ENCODE measurements at regions not wholly inside any gene's neighbourhood (a gene's known extent, or its start where the extent isn't known, plus 50 kb on each side); places are given as distances from the start of the nearest gene placed in this dataset.
A peak's percentile ranks its signal among the peaks of the same experiment; 100 is the strongest.

DNA sequence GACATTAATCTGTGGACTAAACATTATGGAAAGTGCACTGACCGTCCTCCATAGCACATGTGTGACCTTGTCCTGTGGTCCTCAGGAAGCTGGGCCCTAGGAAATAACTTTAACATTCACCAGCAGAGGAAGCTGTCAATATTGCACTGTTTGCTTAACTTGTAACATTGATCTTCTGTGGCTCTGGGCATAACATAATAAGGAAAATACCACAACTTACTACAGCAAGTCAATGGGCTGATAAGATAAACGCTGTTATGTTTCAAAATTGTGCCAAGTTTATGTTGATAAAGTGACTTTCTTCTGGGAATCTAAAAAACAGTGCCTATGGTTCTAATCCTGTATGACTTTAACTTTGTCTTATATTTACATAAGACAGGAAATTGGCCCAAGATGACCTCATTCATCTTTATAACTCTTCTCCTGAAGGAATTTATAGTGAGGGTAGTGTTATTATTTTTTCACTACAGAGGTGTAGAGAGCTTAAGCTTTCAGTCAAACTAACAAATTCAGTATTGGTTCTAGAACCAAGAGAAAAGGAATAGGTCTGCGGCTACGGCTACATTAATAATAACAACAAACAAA is 113.7 kb upstream of the MAP4K3 start (continued):
- TF ChIP-seq ZNF564 (CRISPR knock-in tag; IDR thresholded peaks at IDR 0.05) (peak; percentile 80; the same call in 1 of the 2 replicates), ZNF672 (CRISPR knock-in tag; IDR thresholded peaks at IDR 0.05) (no peak), U2AF1 (optimal IDR thresholded peaks at IDR 0.05; ENCODE audit: low read depth, low read length) (no peak), RARG (CRISPR knock-in tag; IDR thresholded peaks at IDR 0.05; ENCODE audit: low read depth) (no peak), HIVEP1 (CRISPR knock-in tag; IDR thresholded peaks at IDR 0.05) (no peak), CHD2 (IDR thresholded peaks at IDR 0.05; ENCODE audit: low read depth, low read length) (no peak), ZNF274 (CRISPR knock-in tag; IDR thresholded peaks at IDR 0.05) (no peak; the same call in 1 of the 2 replicates), ZNF264 (CRISPR knock-in tag; IDR thresholded peaks at IDR 0.05) (peak; percentile 98), GATAD1 (CRISPR knock-in tag; IDR thresholded peaks at IDR 0.05) (peak; percentile 79), PHF20 (CRISPR knock-in tag; IDR thresholded peaks at IDR 0.05) (no peak), ZHX2 (IDR thresholded peaks at IDR 0.05; ENCODE audit: low read depth) (peak; percentile 85), ZHX2 (CRISPR knock-in tag; IDR thresholded peaks at IDR 0.05; ENCODE audit: borderline replicate concordance) (peak; percentile 94; the same call in 1 of the 2 replicates), ZNF121 (CRISPR knock-in tag; IDR thresholded peaks at IDR 0.05) (peak; percentile 60; the same call in 1 of the 2 replicates), PRMT3 (CRISPR knock-in tag; IDR thresholded peaks at IDR 0.05; ENCODE audit: borderline replicate concordance, low read depth) (0 out of 2 replicates have a peak, but pooled peaks have one; percentile 58), FOXM1 (CRISPR knock-in tag; IDR thresholded peaks at IDR 0.05) (peak; percentile 85; the same call in 1 of the 2 replicates), NFKB2 (CRISPR knock-in tag; IDR thresholded peaks at IDR 0.05; ENCODE audit: borderline replicate concordance) (no peak), ZNF501 (CRISPR knock-in tag; IDR thresholded peaks at IDR 0.05) (no peak), CREB3 (CRISPR knock-in tag; IDR thresholded peaks at IDR 0.05) (no peak), ZNF451 (CRISPR knock-in tag; IDR thresholded peaks at IDR 0.05) (no peak; the same call in 1 of the 2 replicates)
- TF ChIP-seq, protein P1, sequence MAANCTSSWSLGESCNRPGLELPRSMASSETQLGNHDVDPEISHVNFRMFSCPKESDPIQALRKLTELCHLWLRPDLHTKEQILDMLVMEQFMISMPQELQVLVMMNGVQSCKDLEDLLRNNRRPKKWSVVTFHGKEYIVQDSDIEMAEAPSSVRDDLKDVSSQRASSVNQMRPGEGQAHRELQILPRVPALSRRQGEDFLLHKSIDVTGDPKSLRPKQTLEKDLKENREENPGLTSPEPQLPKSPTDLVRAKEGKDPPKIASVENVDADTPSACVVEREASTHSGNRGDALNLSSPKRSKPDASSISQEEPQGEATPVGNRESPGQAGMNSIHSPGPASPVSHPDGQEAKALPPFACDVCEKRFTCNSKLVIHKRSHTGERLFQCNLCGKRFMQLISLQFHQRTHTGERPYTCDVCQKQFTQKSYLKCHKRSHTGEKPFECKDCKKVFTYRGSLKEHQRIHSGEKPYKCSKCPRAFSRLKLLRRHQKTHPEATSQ (CRISPR knock-in tag; IDR thresholded peaks at IDR 0.05; ENCODE audit: borderline replicate concordance), result peak; percentile 80; the same call in 1 of the 2 replicates
- TF ChIP-seq, protein P2, sequence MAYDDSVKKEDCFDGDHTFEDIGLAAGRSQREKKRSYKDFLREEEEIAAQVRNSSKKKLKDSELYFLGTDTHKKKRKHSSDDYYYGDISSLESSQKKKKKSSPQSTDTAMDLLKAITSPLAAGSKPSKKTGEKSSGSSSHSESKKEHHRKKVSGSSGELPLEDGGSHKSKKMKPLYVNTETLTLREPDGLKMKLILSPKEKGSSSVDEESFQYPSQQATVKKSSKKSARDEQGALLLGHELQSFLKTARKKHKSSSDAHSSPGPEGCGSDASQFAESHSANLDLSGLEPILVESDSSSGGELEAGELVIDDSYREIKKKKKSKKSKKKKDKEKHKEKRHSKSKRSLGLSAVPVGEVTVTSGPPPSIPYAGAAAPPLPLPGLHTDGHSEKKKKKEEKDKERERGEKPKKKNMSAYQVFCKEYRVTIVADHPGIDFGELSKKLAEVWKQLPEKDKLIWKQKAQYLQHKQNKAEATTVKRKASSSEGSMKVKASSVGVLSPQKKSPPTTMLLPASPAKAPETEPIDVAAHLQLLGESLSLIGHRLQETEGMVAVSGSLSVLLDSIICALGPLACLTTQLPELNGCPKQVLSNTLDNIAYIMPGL (CRISPR knock-in tag; IDR thresholded peaks at IDR 0.05; ENCODE audit: borderline replicate concordance in 1 of 2, low read depth in 1 of 2), result peak in 1 of 2 experiments; percentile 81; a peak in 2 of 4 replicates
